ENCODE measurements at regions not wholly inside any gene's neighbourhood (a gene's known extent, or its start where the extent isn't known, plus 50 kb on each side); places are given as distances from the start of the nearest gene placed in this dataset.

DNA sequence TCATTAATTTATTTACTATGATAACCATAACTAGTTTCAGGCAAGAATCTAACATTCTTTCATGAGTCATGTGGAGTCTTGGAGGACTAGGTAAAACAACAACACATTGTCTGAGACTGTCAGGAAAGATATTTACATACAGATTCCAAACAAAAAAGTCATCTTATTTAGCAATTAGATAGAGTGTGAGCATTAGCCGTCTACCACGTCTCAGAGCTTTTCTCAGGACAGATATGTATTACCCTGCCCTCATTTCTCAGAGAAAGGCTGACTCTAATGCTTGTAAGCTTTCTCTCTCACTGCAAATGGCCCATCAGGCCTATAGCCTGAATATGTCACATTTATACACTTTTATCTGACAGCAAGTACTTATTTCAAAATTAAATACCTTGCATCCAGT lies 312.1 kb upstream of the PCDH20 start:
- TF ChIP-seq, protein P1, sequence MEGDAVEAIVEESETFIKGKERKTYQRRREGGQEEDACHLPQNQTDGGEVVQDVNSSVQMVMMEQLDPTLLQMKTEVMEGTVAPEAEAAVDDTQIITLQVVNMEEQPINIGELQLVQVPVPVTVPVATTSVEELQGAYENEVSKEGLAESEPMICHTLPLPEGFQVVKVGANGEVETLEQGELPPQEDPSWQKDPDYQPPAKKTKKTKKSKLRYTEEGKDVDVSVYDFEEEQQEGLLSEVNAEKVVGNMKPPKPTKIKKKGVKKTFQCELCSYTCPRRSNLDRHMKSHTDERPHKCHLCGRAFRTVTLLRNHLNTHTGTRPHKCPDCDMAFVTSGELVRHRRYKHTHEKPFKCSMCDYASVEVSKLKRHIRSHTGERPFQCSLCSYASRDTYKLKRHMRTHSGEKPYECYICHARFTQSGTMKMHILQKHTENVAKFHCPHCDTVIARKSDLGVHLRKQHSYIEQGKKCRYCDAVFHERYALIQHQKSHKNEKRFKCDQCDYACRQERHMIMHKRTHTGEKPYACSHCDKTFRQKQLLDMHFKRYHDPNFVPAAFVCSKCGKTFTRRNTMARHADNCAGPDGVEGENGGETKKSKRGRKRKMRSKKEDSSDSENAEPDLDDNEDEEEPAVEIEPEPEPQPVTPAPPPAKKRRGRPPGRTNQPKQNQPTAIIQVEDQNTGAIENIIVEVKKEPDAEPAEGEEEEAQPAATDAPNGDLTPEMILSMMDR (IDR thresholded peaks at IDR 0.05): no peak
- TF ChIP-seq EP300 (IDR thresholded peaks at IDR 0.05) (no peak), POLR2A (IDR thresholded peaks at IDR 0.05) (no peak)
- Histone ChIP-seq H3K4me1 (ENCODE audit: insufficient read depth) (no peaks in the 10 kb centered on the region), H3K9me3 (no peaks in the 10 kb centered on the region), H3K27ac (no peak overlapping the region), H3K4me3 (no peak overlapping the region), H3K27me3 (no peaks in the 10 kb centered on the region), H3K36me3 (no peaks in the 10 kb centered on the region)
- whole genome bisulfite sequencing, 3 donors: 21 to 43% (median 29%) methylated on average over 2 of the region's 2 CpGs
- intact Hi-C loops (cut with DNase I): no loop called here
- no peak for DNase-seq

DNA sequence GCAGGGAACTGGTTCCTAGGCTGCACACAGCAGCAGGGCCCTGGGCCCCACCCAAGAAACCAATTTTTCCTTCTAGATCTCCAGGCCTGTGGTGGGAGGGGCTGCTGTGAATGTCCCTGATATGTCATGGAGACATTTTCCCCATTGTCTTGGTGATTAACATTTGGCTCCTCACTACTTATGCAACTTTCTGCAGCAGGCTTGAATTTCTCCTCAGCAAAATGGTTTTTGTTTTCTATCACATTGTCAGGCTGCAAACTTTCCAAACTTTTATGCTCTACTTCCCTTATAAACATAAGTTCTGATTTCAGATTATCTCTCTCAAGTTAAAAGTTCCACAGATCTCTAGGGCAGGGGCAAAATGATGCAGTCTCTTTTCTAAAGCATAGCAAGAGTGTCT lies 310.2 kb upstream of the PCDH20 start:
- Histone ChIP-seq H3K4me1 (ENCODE audit: insufficient read depth) (no peaks in the 10 kb centered on the region), H3K27me3 (no peaks in the 10 kb centered on the region), H3K36me3 (no peaks in the 10 kb centered on the region), H3K27ac (no peak overlapping the region), H3K4me3 (no peak overlapping the region), H3K9me3 (no peaks in the 10 kb centered on the region)
- no peak for TF ChIP-seq POLR2A (IDR thresholded peaks at IDR 0.05)
- TF ChIP-seq, protein P1 (IDR thresholded peaks at IDR 0.05): no peak
- TF ChIP-seq EP300 (IDR thresholded peaks at IDR 0.05): no peak
- DNase-seq: no peak
- intact Hi-C loops (cut with DNase I): no loop called here

DNA sequence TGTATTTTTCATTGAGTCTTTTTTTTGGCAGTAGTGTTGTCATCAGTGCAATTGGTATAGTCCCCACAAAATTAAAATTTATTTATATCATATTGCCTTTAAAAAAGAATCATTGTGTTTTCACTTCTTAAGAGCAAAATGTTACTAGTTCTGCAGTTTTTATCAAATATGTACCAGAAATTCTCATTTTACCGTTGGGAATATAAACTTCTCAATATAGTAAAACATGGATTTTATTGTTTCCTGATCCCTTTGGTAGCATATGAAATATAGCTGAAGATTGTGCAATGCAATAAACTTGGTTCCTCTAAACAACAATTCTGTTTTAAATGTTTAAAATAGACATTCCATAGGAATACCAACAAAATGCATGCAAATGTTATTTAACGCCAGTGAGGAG lies 306.5 kb upstream of the PCDH20 start:
- H3K4me1 ChIP-seq (ENCODE audit: insufficient read depth): no peaks in the 10 kb centered on the region
- no peak for DNase-seq
- H3K36me3 ChIP-seq: no peaks in the 10 kb centered on the region
- 76 to 82% (median 80%) methylated on average over 2 of the region's 2 CpGs for WGBS, 3 donors
- H3K27ac ChIP-seq: no peak overlapping the region
- intact Hi-C loops (cut with DNase I): no loop called here
- H3K27me3 ChIP-seq: no peaks in the 10 kb centered on the region
- no peak overlapping the region for H3K4me3 ChIP-seq
- no peaks in the 10 kb centered on the region for H3K9me3 ChIP-seq
- TF ChIP-seq, protein P1 (IDR thresholded peaks at IDR 0.05): no peak
- TF ChIP-seq EP300 (IDR thresholded peaks at IDR 0.05) (no peak), POLR2A (IDR thresholded peaks at IDR 0.05) (no peak)

DNA sequence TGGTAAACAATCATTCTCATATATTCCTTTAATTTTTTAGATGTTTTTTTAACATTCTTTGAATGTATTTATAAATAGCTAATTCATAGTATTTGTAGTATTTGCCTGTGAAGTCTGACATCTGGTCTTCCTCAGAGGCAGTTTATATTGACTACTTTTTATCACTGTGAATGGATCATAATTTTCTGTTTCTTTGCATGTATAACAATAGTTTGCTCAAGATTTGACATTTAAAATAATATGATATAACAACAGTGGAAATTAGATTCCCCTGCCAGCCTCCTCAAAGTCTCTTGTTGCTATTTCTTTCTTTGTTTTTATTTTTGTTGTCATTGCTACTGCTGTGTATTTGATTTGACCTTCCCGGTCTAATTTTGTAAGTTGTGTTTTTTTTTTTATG lies 297.0 kb upstream of the PCDH20 start:
- DNase-seq: no peak
- Histone ChIP-seq H3K4me3 (no peak overlapping the region), H3K9me3 (no peaks in the 10 kb centered on the region), H3K4me1 (ENCODE audit: insufficient read depth) (no peaks in the 10 kb centered on the region), H3K27me3 (no peaks in the 10 kb centered on the region), H3K27ac (no peak overlapping the region), H3K36me3 (no peaks in the 10 kb centered on the region)
- WGBS, 3 donors: 50 to 71% (median 52%) methylated on average over 1 of the region's 1 CpG
- intact Hi-C loops (cut with DNase I): no loop called here
- TF ChIP-seq POLR2A (IDR thresholded peaks at IDR 0.05): no peak
- TF ChIP-seq, protein P1 (IDR thresholded peaks at IDR 0.05): no peak
- TF ChIP-seq EP300 (IDR thresholded peaks at IDR 0.05): no peak

DNA sequence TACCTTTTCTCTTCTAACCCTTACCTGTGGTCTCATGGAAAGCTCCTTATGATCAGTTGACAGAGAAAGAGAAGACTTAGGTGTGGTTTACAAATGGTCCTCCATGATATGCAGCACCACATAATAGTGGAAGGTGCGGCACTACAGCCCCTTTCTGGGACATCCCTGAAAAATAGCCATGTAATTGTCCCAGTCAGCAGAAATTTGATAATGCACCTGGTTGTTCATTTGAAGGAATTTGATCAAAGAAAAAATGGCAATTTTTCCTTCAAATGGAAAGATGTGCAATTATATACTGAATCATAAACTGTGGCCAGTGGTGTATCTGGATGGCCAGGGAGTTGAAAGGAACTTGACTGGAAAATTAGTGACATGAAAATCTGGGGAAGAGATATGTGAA lies 293.6 kb upstream of the PCDH20 start:
- DNase-seq: no peak
- H3K36me3 ChIP-seq: no peaks in the 10 kb centered on the region
- no peak overlapping the region for H3K27ac ChIP-seq
- H3K4me3 ChIP-seq: no peak overlapping the region
- no peaks in the 10 kb centered on the region for H3K4me1 ChIP-seq (ENCODE audit: insufficient read depth)
- no peaks in the 10 kb centered on the region for H3K9me3 ChIP-seq
- intact Hi-C loops (cut with DNase I): no loop called here
- TF ChIP-seq EP300 (IDR thresholded peaks at IDR 0.05): no peak
- no peaks in the 10 kb centered on the region for H3K27me3 ChIP-seq
- WGBS, 3 donors: 85 to 96% (median 89%) methylated on average over 1 of the region's 1 CpG

Data from ovary (tissue), 7 donors.